ENCODE measurements at regions not wholly inside any gene's neighbourhood (a gene's known extent, or its start where the extent isn't known, plus 50 kb on each side); places are given as distances from the start of the nearest gene placed in this dataset.

GRCh38 chr12:45138609-45139008 is 77.3 kb upstream of the ANO6 start:
- H3K27ac ChIP-seq = no peak overlapping the region
- H3K4me3 ChIP-seq = no peak overlapping the region
- DNase-seq (no peak), ATAC-seq (no peak)
- no peak for TF ChIP-seq POLR2A (IDR thresholded peaks at IDR 0.05)
- no peak for TF ChIP-seq CTCF (IDR thresholded peaks at IDR 0.05)
- H3K27me3 ChIP-seq = no peaks in the 10 kb centered on the region
- H3K4me1 ChIP-seq = no peaks in the 10 kb centered on the region
- no peaks in the 10 kb centered on the region for H3K9me3 ChIP-seq
- no peaks in the 10 kb centered on the region for H3K36me3 ChIP-seq
- 32% methylated on average over 2 of the region's 2 CpGs for WGBS (ENCODE audit: insufficient coverage, low coverage, low lambda C conversion rate, missing lambda C conversion rate)
- intact Hi-C loops (cut with DNase I) = no loop called here

GRCh38 chr12:45148006-45148405 is 67.9 kb upstream of the ANO6 start:
- no peak for TF ChIP-seq CTCF (IDR thresholded peaks at IDR 0.05)
- no peak for TF ChIP-seq POLR2A (IDR thresholded peaks at IDR 0.05)
- Histone ChIP-seq H3K36me3 (no peaks in the 10 kb centered on the region), H3K4me3 (no peak overlapping the region), H3K27me3 (no peaks in the 10 kb centered on the region), H3K27ac (no peak overlapping the region), H3K4me1 (no peaks in the 10 kb centered on the region), H3K9me3 (no peaks in the 10 kb centered on the region)
- DNase-seq (no peak), ATAC-seq (no peak)
- WGBS (ENCODE audit: insufficient coverage, low coverage, low lambda C conversion rate, missing lambda C conversion rate) = no CpG with 5 or more reads among the region's 1 CpG
- intact Hi-C loops (cut with DNase I) = no loop called here

- ATAC-seq (no peak), DNase-seq (no peak)
- H3K9me3 ChIP-seq = no peaks in the 10 kb centered on the region
- no peak overlapping the region for H3K27ac ChIP-seq
- no peak overlapping the region for H3K4me3 ChIP-seq
- intact Hi-C loops (cut with DNase I) = no loop called here
- TF ChIP-seq CTCF (IDR thresholded peaks at IDR 0.05) (no peak), POLR2A (IDR thresholded peaks at IDR 0.05) (no peak)
- H3K27me3 ChIP-seq = no peaks in the 10 kb centered on the region
- no peaks in the 10 kb centered on the region for H3K4me1 ChIP-seq
- no peaks in the 10 kb centered on the region for H3K36me3 ChIP-seq
- WGBS (ENCODE audit: insufficient coverage, low coverage, low lambda C conversion rate, missing lambda C conversion rate) = 33% methylated on average over 1 of the region's 3 CpGs
These were observed 67.3 kb upstream of the ANO6 start for GRCh38 chr12:45148619-45149018.

- Histone ChIP-seq H3K27me3 (no peaks in the 10 kb centered on the region), H3K36me3 (no peaks in the 10 kb centered on the region), H3K9me3 (peaks cover 0 to 2% (median 0%) of the 10 kb centered on the region in 4 donors), H3K27ac (no peak overlapping the region), H3K4me1 (no peaks in the 10 kb centered on the region), H3K4me3 (no peak overlapping the region)
- intact Hi-C loops (cut with DNase I) = no loop called here
- ATAC-seq = no peak
- no peak for TF ChIP-seq CTCF (IDR thresholded peaks at IDR 0.05)
- WGBS (ENCODE audit: insufficient coverage, low coverage, low lambda C conversion rate, missing lambda C conversion rate) = no CpG with 5 or more reads among the region's 1 CpG
- no peak for DNase-seq
These were observed 50.6 kb upstream of the ANO6 start for GRCh38 chr12:45165284-45165683.

- DNase-seq (no peak), ATAC-seq (no peak)
- TF ChIP-seq CTCF (IDR thresholded peaks at IDR 0.05) = no peak
- TF ChIP-seq POLR2A (IDR thresholded peaks at IDR 0.05) = no peak
- Histone ChIP-seq H3K27ac (no peak overlapping the region), H3K4me3 (no peak overlapping the region), H3K4me1 (no peaks in the 10 kb centered on the region), H3K36me3 (no peaks in the 10 kb centered on the region), H3K27me3 (no peaks in the 10 kb centered on the region), H3K9me3 (peaks cover 0 to 2% (median 0%) of the 10 kb centered on the region in 4 donors)
- intact Hi-C loops (cut with DNase I) = no loop called here
These were observed 49.8 kb upstream of the ANO6 start for GRCh38 chr12:45166056-45166455.

Data from right lobe of liver (tissue), 6 donors.